Panc1 (cell line): ENCODE measurements at regions not wholly inside any gene's neighbourhood (a gene's known extent, or its start where the extent isn't known, plus 50 kb on each side); places are given as distances from the start of the nearest gene placed in this dataset.

Experiments used
- ATAC-seq: fragments of 200-7000 bp; cut with Tn5 transposase; 2 replicates; pipeline ENCODE4 v1.9.1; 2020; ENCODE audit warnings: mild to moderate bottlenecking, moderate library complexity
- BruUV-seq: library from RNA; stranded (reverse); fragments of 400-500 nt; replicated peaks from 2 replicates; lab custom pipeline; 2021; lab: Mats Ljungman, UMichigan
- CTCF ChIA-PET: fragments of 300-600 bp; sonication (Branson Sonifier 250); formaldehyde crosslinking; loops from one replicate; lab custom pipeline; 2022; ENCODE audit warnings: antibody characterized with exemption; lab: Charles Lee
- POLR2A ChIA-PET: fragments of 300-600 bp; sonication (Branson Sonifier 250); formaldehyde crosslinking; loops from one replicate; lab custom pipeline; 2022; ENCODE audit warnings: antibody characterized with exemption; lab: Charles Lee
- DNase-seq: peaks from one replicate; pipeline ENCODE4 v3.0.0-alpha.2; 2010; ENCODE audit warnings: low read depth, low spot score
- H3K27ac ChIP-seq: 2 replicates; pipeline ENCODE4 v1.5.1; 2011; ENCODE audit warnings: mild to moderate bottlenecking, low read length, inconsistent platforms
- H3K27me3 ChIP-seq: fragments of 200-500 bp; sonication (Bioruptor generic); 2 replicates; pipeline ENCODE4 v1.6.0; 2014; ENCODE audit warnings: low read length, inconsistent platforms; ENCODE audit not compliant: control insufficient read depth, insufficient read depth
- H3K36me3 ChIP-seq: fragments of 200-500 bp; sonication (Bioruptor generic); 2 replicates; pipeline ENCODE4 v1.5.1; 2014; ENCODE audit warnings: inconsistent platforms, mild to moderate bottlenecking, low read length, moderate library complexity; ENCODE audit not compliant: control insufficient read depth, insufficient read depth
- H3K4me1 ChIP-seq: 2 replicates; pipeline ENCODE4 v1.5.1; 2011; ENCODE audit warnings: inconsistent platforms, mild to moderate bottlenecking, low read length, moderate library complexity; ENCODE audit not compliant: control insufficient read depth, insufficient read depth
- H3K4me3 ChIP-seq, 2 experiments: 2 replicates each; pipeline ENCODE4 v1.5.1; 2011 to 2012; ENCODE audit warnings: low read depth in 2 of 2, low read length in 2 of 2, mild to moderate bottlenecking in 2 of 2, inconsistent platforms in 1 of 2, moderate library complexity in 1 of 2
- H3K9me3 ChIP-seq: fragments of 200-500 bp; sonication (Bioruptor generic); 2 replicates; pipeline ENCODE4 v1.5.1; 2014; ENCODE audit warnings: low read depth, mild to moderate bottlenecking, inconsistent platforms, low read length, moderate library complexity; ENCODE audit not compliant: control insufficient read depth, insufficient read depth
- POLR2AphosphoS5 ChIP-seq: IDR thresholded peaks from 2 replicates; pipeline ENCODE4 v1.6.1; 2012; ENCODE audit warnings: mild to moderate bottlenecking, low read depth, low read length, moderate library complexity
- SIN3A ChIP-seq: IDR thresholded peaks from 2 replicates; pipeline ENCODE4 v1.6.1; 2012; ENCODE audit warnings: low read depth, mild to moderate bottlenecking, low read length, moderate library complexity, borderline replicate concordance; ENCODE audit not compliant: insufficient read depth
- TCF7L2 ChIP-seq: IDR thresholded peaks from 2 replicates; pipeline ENCODE4 v1.6.1; 2011; ENCODE audit warnings: mild to moderate bottlenecking, low read depth, low read length, inconsistent platforms
- in situ Hi-C: cut with HindIII; loops from 2 replicates; pipeline ENCODE4 v1.10.0; 2016; ENCODE audit warnings: low sequenced_read_pairs, low pct_unique_long_range_greater_than_20kb
- intact Hi-C: fragments of 100-400 bp; cut with micrococcal nuclease; formaldehyde crosslinking; loops from one replicate; pipeline ENCODE4 v1.10.0; 2022; ENCODE audit not compliant: unreplicated experiment
- TF ChIP-seq, protein P1 (sequence below): fragments of 450-650 bp; IDR thresholded peaks from 2 replicates; pipeline ENCODE4 v1.5.1; 2017; ENCODE audit warnings: mild to moderate bottlenecking
- TF ChIP-seq, protein P2 (sequence below), 2 experiments: IDR thresholded peaks; 2 replicates each; pipeline ENCODE4 v1.6.1; 2011 to 2012; ENCODE audit warnings: low read depth in 2 of 2, control low read depth in 1 of 2, low read length in 1 of 2, mild to moderate bottlenecking in 1 of 2, moderate library complexity in 1 of 2; ENCODE audit not compliant: insufficient read depth in 1 of 2

DNA sequence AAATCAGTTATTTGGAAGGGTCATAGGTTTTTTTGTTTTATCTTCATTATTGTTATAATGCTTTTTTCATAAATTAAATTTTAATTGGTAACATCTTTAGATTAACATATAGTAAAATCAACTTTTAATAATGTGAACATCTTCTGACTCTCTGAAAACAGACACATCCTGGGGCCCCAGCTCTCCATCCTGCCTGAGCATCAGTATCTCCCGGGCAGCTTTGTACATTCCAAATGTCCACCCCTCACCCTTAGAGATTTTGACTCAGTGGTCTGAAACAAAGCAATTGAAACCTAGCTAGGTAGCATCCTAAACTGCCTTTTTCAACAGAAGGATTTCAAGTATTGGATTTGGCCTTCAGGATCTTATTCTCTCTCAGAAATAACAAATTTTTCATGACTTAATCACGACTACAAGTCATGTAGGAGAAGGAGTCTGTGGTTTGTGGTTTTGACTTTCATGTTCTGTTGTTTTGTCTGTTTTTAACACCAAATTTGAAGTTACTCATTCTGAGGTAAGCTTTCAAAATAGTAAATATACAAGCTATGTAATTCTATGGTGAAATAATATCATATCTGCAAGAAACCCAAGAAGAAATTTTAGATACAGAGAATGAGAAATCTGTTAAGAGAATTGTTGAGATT is 147.3 kb upstream of the UBE2E2 start:
- intact Hi-C loops (no loop called here), in situ Hi-C loops (no loop called here)
- no peaks in the 10 kb centered on the region for H3K4me1 ChIP-seq
- no peaks in the 10 kb centered on the region for H3K27me3 ChIP-seq
- TF ChIP-seq POLR2AphosphoS5 (no peak), TCF7L2 (no peak)
- TF ChIP-seq, protein P1, sequence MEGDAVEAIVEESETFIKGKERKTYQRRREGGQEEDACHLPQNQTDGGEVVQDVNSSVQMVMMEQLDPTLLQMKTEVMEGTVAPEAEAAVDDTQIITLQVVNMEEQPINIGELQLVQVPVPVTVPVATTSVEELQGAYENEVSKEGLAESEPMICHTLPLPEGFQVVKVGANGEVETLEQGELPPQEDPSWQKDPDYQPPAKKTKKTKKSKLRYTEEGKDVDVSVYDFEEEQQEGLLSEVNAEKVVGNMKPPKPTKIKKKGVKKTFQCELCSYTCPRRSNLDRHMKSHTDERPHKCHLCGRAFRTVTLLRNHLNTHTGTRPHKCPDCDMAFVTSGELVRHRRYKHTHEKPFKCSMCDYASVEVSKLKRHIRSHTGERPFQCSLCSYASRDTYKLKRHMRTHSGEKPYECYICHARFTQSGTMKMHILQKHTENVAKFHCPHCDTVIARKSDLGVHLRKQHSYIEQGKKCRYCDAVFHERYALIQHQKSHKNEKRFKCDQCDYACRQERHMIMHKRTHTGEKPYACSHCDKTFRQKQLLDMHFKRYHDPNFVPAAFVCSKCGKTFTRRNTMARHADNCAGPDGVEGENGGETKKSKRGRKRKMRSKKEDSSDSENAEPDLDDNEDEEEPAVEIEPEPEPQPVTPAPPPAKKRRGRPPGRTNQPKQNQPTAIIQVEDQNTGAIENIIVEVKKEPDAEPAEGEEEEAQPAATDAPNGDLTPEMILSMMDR: no peak
- TF ChIP-seq, protein P2, sequence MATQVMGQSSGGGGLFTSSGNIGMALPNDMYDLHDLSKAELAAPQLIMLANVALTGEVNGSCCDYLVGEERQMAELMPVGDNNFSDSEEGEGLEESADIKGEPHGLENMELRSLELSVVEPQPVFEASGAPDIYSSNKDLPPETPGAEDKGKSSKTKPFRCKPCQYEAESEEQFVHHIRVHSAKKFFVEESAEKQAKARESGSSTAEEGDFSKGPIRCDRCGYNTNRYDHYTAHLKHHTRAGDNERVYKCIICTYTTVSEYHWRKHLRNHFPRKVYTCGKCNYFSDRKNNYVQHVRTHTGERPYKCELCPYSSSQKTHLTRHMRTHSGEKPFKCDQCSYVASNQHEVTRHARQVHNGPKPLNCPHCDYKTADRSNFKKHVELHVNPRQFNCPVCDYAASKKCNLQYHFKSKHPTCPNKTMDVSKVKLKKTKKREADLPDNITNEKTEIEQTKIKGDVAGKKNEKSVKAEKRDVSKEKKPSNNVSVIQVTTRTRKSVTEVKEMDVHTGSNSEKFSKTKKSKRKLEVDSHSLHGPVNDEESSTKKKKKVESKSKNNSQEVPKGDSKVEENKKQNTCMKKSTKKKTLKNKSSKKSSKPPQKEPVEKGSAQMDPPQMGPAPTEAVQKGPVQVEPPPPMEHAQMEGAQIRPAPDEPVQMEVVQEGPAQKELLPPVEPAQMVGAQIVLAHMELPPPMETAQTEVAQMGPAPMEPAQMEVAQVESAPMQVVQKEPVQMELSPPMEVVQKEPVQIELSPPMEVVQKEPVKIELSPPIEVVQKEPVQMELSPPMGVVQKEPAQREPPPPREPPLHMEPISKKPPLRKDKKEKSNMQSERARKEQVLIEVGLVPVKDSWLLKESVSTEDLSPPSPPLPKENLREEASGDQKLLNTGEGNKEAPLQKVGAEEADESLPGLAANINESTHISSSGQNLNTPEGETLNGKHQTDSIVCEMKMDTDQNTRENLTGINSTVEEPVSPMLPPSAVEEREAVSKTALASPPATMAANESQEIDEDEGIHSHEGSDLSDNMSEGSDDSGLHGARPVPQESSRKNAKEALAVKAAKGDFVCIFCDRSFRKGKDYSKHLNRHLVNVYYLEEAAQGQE (IDR thresholded peaks at IDR 0.05; ENCODE audit: insufficient read depth in 1 of 2, low read depth in 2 of 2, low read length in 1 of 2): no peak
- BruUV-seq: no TSS peak
- POLR2A ChIA-PET: no interaction called here
- CTCF ChIA-PET: no interaction called here
- no peak overlapping the region for H3K27ac ChIP-seq
- no peaks in the 10 kb centered on the region for H3K36me3 ChIP-seq
- DNase-seq: no peak
- no peaks in the 10 kb centered on the region for H3K9me3 ChIP-seq
- no peak overlapping the region for H3K4me3 ChIP-seq
- ATAC-seq: no peak

DNA sequence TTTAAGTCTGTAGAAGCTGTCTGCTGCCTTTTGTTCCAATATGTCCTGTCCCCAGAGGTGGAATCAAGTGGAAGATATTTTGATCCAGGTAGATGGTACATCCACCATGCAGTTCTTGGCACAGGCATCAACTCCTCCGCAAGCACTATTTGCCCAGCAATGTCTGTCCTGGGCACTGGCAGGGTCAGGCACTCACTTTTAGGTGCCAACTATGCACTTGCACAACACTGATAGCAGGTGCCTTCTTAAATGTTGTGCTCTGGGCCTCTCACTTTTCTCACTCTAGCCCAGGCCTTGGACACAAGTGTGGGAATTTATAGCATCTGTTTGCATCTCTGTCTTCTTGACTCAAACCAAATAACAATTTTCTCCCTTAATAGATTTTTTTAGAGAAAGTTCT is 140.5 kb upstream of the UBE2E2 start:
- no peaks in the 10 kb centered on the region for H3K36me3 ChIP-seq
- H3K4me1 ChIP-seq: no peaks in the 10 kb centered on the region
- ChIA-PET POLR2A (no interaction called here), CTCF (no interaction called here)
- H3K4me3 ChIP-seq: no peak overlapping the region
- TF ChIP-seq POLR2AphosphoS5 (no peak), TCF7L2 (no peak), SIN3A (no peak)
- TF ChIP-seq, protein P1: no peak
- TF ChIP-seq, protein P2 (IDR thresholded peaks at IDR 0.05; ENCODE audit: insufficient read depth in 1 of 2, low read depth in 2 of 2, low read length in 1 of 2): no peak
- no peaks in the 10 kb centered on the region for H3K9me3 ChIP-seq
- in situ Hi-C loops: no loop called here
- no peaks in the 10 kb centered on the region for H3K27me3 ChIP-seq
- intact Hi-C loops: no loop called here
- H3K27ac ChIP-seq: no peak overlapping the region
- BruUV-seq: no TSS peak
- ATAC-seq: no peak
- DNase-seq: no peak
